ENCODE measurements at regions not wholly inside any gene's neighbourhood (a gene's known extent, or its start where the extent isn't known, plus 50 kb on each side); places are given as distances from the start of the nearest gene placed in this dataset.

GRCh38 chr10:4343091-4343490, 482.9 kb upstream of the AKR1E2 start:
- TF ChIP-seq CTCF (IDR thresholded peaks at IDR 0.05; ENCODE audit: insufficient read depth in 1 of 2, low read depth in 1 of 2, low read length in 1 of 2, severe bottlenecking in 1 of 2, unreplicated experiment in 1 of 2): no peak
- H3K4me3 Mint-ChIP-seq (ENCODE audit: unreplicated experiment): no peak overlapping the region
- peaks cover 5% of the 10 kb centered on the region for H3K27me3 Mint-ChIP-seq (ENCODE audit: insufficient read depth, unreplicated experiment)
- Histone ChIP-seq H3K36me3 (ENCODE audit: control insufficient read depth, insufficient read depth, low read length) (no peaks in the 10 kb centered on the region), H3K4me3 (ENCODE audit: low read depth, low read length) (no peak overlapping the region), H3K4me1 (no peaks in the 10 kb centered on the region), H3K27me3 (replicated peaks; ENCODE audit: control insufficient read depth, insufficient read depth, low read length) (peaks cover 2% of the 10 kb centered on the region; the same call in 1 of the 2 replicates), H3K9me3 (no peaks in the 10 kb centered on the region)
- no peak overlapping the region for H3K27ac Mint-ChIP-seq (ENCODE audit: unreplicated experiment)
- CTCF ChIA-PET: no interaction called here
- DNase-seq: no peak
- H3K9me3 Mint-ChIP-seq (ENCODE audit: unreplicated experiment): no peaks in the 10 kb centered on the region
- intact Hi-C loops (cut with micrococcal nuclease; ENCODE audit: unreplicated experiment): no loop called here
- POLR2A ChIA-PET: no interaction called here
- BruUV-seq (replicated peaks): no TSS peak
- H3K36me3 Mint-ChIP-seq (ENCODE audit: insufficient read depth, unreplicated experiment): no peaks in the 10 kb centered on the region
- no peaks in the 10 kb centered on the region for H3K4me1 Mint-ChIP-seq (ENCODE audit: low read depth, unreplicated experiment)

- no peaks in the 10 kb centered on the region for H3K36me3 Mint-ChIP-seq (ENCODE audit: insufficient read depth, unreplicated experiment)
- POLR2A ChIA-PET: no interaction called here
- intact Hi-C loops (cut with micrococcal nuclease; ENCODE audit: unreplicated experiment): no loop called here
- CTCF ChIA-PET: no interaction called here
- no peaks in the 10 kb centered on the region for H3K4me1 ChIP-seq
- no peak overlapping the region for H3K4me3 ChIP-seq (ENCODE audit: low read depth, low read length)
- H3K27me3 Mint-ChIP-seq (ENCODE audit: insufficient read depth, unreplicated experiment): peaks cover 5% of the 10 kb centered on the region
- H3K27me3 ChIP-seq (replicated peaks; ENCODE audit: control insufficient read depth, insufficient read depth, low read length): no peaks in the 10 kb centered on the region
- H3K9me3 ChIP-seq: peaks cover 6% of the 10 kb centered on the region
- BruUV-seq (replicated peaks): no TSS peak
- H3K9me3 Mint-ChIP-seq (ENCODE audit: unreplicated experiment): no peaks in the 10 kb centered on the region
- H3K36me3 ChIP-seq (ENCODE audit: control insufficient read depth, insufficient read depth, low read length): no peaks in the 10 kb centered on the region
- H3K4me3 Mint-ChIP-seq (ENCODE audit: unreplicated experiment): no peak overlapping the region
- no peak for DNase-seq
- TF ChIP-seq CTCF (IDR thresholded peaks at IDR 0.05; ENCODE audit: insufficient read depth in 1 of 2, low read depth in 1 of 2, low read length in 1 of 2, severe bottlenecking in 1 of 2, unreplicated experiment in 1 of 2): no peak
- no peak overlapping the region for H3K27ac Mint-ChIP-seq (ENCODE audit: unreplicated experiment)
- no peaks in the 10 kb centered on the region for H3K4me1 Mint-ChIP-seq (ENCODE audit: low read depth, unreplicated experiment)
These were observed 487.2 kb upstream of the AKR1E2 start for GRCh38 chr10:4338768-4339167.

- H3K4me3 Mint-ChIP-seq (ENCODE audit: unreplicated experiment): no peak overlapping the region
- Histone ChIP-seq H3K4me1 (no peaks in the 10 kb centered on the region), H3K27me3 (replicated peaks; ENCODE audit: control insufficient read depth, insufficient read depth, low read length) (no peaks in the 10 kb centered on the region), H3K4me3 (ENCODE audit: low read depth, low read length) (no peak overlapping the region), H3K36me3 (ENCODE audit: control insufficient read depth, insufficient read depth, low read length) (no peaks in the 10 kb centered on the region), H3K9me3 (peaks cover 18% of the 10 kb centered on the region)
- CTCF ChIA-PET: no interaction called here
- no peak for DNase-seq
- TF ChIP-seq CTCF (IDR thresholded peaks at IDR 0.05; ENCODE audit: insufficient read depth in 1 of 2, low read depth in 1 of 2, low read length in 1 of 2, severe bottlenecking in 1 of 2, unreplicated experiment in 1 of 2): no peak
- no peaks in the 10 kb centered on the region for H3K4me1 Mint-ChIP-seq (ENCODE audit: low read depth, unreplicated experiment)
- H3K36me3 Mint-ChIP-seq (ENCODE audit: insufficient read depth, unreplicated experiment): no peaks in the 10 kb centered on the region
- POLR2A ChIA-PET: no interaction called here
- H3K27me3 Mint-ChIP-seq (ENCODE audit: insufficient read depth, unreplicated experiment): peaks cover 3% of the 10 kb centered on the region
- BruUV-seq (replicated peaks): no TSS peak
- intact Hi-C loops (cut with micrococcal nuclease; ENCODE audit: unreplicated experiment): no loop called here
- H3K9me3 Mint-ChIP-seq (ENCODE audit: unreplicated experiment): no peaks in the 10 kb centered on the region
- H3K27ac Mint-ChIP-seq (ENCODE audit: unreplicated experiment): no peak overlapping the region
These were observed 488.4 kb upstream of the AKR1E2 start for GRCh38 chr10:4337563-4337962.
